Endothelial cell (in vitro differentiated cells): ENCODE measurements at regions not wholly inside any gene's neighbourhood (a gene's known extent, or its start where the extent isn't known, plus 50 kb on each side); places are given as distances from the start of the nearest gene placed in this dataset.
"Not testable (repeated sequence)": the region's sequence is repeated elsewhere in the genome, so short reads cannot be mapped to it uniquely, and the experiment has no call there.

Experiments used
- DNase-seq: peaks from one replicate; pipeline ENCODE4 v3.0.0; 2021; ENCODE audit warnings: low spot score
- H3K27ac Mint-ChIP-seq: one replicate; pipeline ENCODE4 v1.8.0; 2021; ENCODE audit warnings: mixed read lengths, inconsistent platforms; ENCODE audit not compliant: unreplicated experiment
- H3K27me3 Mint-ChIP-seq: one replicate; pipeline ENCODE4 v1.8.0; 2021; ENCODE audit warnings: mild to moderate bottlenecking, moderate library complexity, mixed read lengths, inconsistent platforms; ENCODE audit not compliant: unreplicated experiment
- H3K36me3 Mint-ChIP-seq: one replicate; pipeline ENCODE4 v1.8.0; 2021; ENCODE audit warnings: mild to moderate bottlenecking, low read depth, mixed read lengths, inconsistent platforms; ENCODE audit not compliant: unreplicated experiment
- H3K4me1 Mint-ChIP-seq: one replicate; pipeline ENCODE4 v1.8.0; 2021; ENCODE audit warnings: mild to moderate bottlenecking, mixed read lengths, inconsistent platforms; ENCODE audit not compliant: unreplicated experiment
- H3K4me3 Mint-ChIP-seq: one replicate; pipeline ENCODE4 v1.8.0; 2021; ENCODE audit warnings: mild to moderate bottlenecking, mixed read lengths, inconsistent platforms; ENCODE audit not compliant: unreplicated experiment
- H3K9me3 Mint-ChIP-seq: one replicate; pipeline ENCODE4 v1.8.0; 2021; ENCODE audit warnings: mixed read lengths, inconsistent platforms; ENCODE audit not compliant: unreplicated experiment
- TF ChIP-seq, protein P1 (sequence below): fragments of 200-600 bp; sonication (generic); IDR thresholded peaks from one replicate; pipeline ENCODE4 v1.5.0; 2021; ENCODE audit warnings: antibody characterized with exemption; ENCODE audit not compliant: unreplicated experiment

DNA sequence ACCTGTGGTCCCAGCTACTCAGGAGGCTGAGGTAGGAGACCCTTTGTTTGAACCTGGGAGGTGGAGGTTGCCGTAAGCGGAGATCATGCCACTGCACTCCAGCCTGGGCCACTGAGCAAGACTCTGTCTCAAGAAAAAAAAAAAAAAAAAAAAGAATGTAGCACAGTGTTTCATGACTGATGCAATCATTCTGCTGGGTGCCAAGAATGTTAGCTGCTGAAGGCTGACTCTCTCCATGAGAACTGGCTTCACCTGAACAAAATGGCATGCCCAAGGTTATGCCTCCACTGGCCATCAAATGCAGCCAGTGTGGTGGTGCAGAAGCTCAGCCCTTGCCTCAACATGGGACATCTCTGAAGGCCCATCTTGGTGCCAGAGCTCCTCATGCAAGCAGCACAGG lies 412.1 kb downstream of the ADAM29 start:
- TF ChIP-seq, protein P1, sequence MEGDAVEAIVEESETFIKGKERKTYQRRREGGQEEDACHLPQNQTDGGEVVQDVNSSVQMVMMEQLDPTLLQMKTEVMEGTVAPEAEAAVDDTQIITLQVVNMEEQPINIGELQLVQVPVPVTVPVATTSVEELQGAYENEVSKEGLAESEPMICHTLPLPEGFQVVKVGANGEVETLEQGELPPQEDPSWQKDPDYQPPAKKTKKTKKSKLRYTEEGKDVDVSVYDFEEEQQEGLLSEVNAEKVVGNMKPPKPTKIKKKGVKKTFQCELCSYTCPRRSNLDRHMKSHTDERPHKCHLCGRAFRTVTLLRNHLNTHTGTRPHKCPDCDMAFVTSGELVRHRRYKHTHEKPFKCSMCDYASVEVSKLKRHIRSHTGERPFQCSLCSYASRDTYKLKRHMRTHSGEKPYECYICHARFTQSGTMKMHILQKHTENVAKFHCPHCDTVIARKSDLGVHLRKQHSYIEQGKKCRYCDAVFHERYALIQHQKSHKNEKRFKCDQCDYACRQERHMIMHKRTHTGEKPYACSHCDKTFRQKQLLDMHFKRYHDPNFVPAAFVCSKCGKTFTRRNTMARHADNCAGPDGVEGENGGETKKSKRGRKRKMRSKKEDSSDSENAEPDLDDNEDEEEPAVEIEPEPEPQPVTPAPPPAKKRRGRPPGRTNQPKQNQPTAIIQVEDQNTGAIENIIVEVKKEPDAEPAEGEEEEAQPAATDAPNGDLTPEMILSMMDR = no peak
- H3K36me3 Mint-ChIP-seq = no peaks in the 10 kb centered on the region
- no peak overlapping the region for H3K27ac Mint-ChIP-seq
- H3K9me3 Mint-ChIP-seq = no peaks in the 10 kb centered on the region
- H3K4me3 Mint-ChIP-seq = no peak overlapping the region
- no peaks in the 10 kb centered on the region for H3K27me3 Mint-ChIP-seq
- DNase-seq = no peak
- H3K4me1 Mint-ChIP-seq = no peaks in the 10 kb centered on the region

GRCh38 chr4:175330652-175331051 lies 412.5 kb downstream of the ADAM29 start:
- H3K4me3 Mint-ChIP-seq = no peak overlapping the region
- H3K9me3 Mint-ChIP-seq = no peaks in the 10 kb centered on the region
- no peaks in the 10 kb centered on the region for H3K36me3 Mint-ChIP-seq
- H3K4me1 Mint-ChIP-seq = no peaks in the 10 kb centered on the region
- no peaks in the 10 kb centered on the region for H3K27me3 Mint-ChIP-seq
- TF ChIP-seq, protein P1 = no peak
- no peak overlapping the region for H3K27ac Mint-ChIP-seq
- no peak for DNase-seq

DNA sequence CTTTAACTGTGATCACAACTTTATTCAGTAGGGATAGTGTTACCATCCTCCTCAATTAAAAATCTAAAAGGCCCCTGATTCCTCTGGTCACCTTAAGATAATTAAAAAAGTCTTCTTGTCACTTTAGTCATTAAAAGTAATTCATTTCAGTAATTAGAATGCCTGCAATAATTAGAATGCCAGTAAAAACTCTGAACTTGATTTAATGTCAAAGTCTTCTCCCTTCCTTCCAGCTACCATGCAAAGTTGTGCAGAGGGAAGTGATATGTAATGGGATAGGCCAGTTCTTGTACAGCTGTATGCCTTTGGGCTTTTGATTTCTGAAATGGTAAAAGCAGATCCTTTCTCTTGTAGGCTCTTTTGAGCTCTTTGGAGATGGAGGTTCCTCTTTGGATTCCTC lies 417.2 kb downstream of the ADAM29 start:
- no peaks in the 10 kb centered on the region for H3K9me3 Mint-ChIP-seq
- no peaks in the 10 kb centered on the region for H3K4me1 Mint-ChIP-seq
- H3K4me3 Mint-ChIP-seq = no peak overlapping the region

DNA sequence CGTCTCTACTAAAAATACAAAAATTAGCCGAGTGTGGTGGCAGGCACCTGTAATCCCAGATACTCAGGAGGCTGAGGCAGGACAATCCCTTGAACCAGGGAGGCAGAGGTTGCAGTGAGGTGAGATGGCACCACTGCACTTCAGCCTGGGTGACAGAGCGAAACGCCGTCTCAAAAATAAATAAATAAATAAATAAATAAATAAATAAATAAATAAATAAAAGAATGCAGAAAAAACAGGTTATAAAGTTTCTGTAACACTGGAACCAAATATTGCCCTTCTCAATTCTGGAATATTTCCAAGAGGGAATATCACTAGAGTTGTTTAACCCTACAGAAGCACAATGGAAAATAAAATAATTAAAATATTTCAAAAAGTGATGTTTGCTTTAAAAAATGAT lies 418.4 kb downstream of the ADAM29 start:
- DNase-seq, H3K27ac Mint-ChIP-seq, H3K27me3 Mint-ChIP-seq, H3K9me3 Mint-ChIP-seq, H3K4me1 Mint-ChIP-seq, H3K4me3 Mint-ChIP-seq, H3K36me3 Mint-ChIP-seq: not testable (repeated sequence)

More for the DNA sequence above, 417.2 kb downstream of the ADAM29 start:
- Mint-ChIP-seq H3K27ac (no peak overlapping the region), H3K36me3 (no peaks in the 10 kb centered on the region), H3K27me3 (no peaks in the 10 kb centered on the region)
- no peak for DNase-seq
- TF ChIP-seq, protein P1 = no peak

GRCh38 chr4:175339100-175339707 lies 421.0 kb downstream of the ADAM29 start:
- Mint-ChIP-seq H3K27ac (no peak overlapping the region), H3K9me3 (peaks cover 3% of the 10 kb centered on the region), H3K36me3 (no peaks in the 10 kb centered on the region), H3K27me3 (no peaks in the 10 kb centered on the region), H3K4me1 (no peaks in the 10 kb centered on the region), H3K4me3 (no peak overlapping the region)
- no peak for DNase-seq
- TF ChIP-seq, protein P1 = no peak
